ENCODE measurements at regions not wholly inside any gene's neighbourhood (a gene's known extent, or its start where the extent isn't known, plus 50 kb on each side); places are given as distances from the start of the nearest gene placed in this dataset.
"Not testable (repeated sequence)": the region's sequence is repeated elsewhere in the genome, so short reads cannot be mapped to it uniquely, and the experiment has no call there.

GRCh38 chr4:3374011-3374645 lies 67.6 kb upstream of the HGFAC start:
- peaks cover 4% of the 10 kb centered on the region for H3K9me3 Mint-ChIP-seq
- intact Hi-C loops (cut with micrococcal nuclease): no loop called here
- H3K4me1 Mint-ChIP-seq (ENCODE audit: low read depth): peaks cover 35% of the 10 kb centered on the region
- H3K4me3 Mint-ChIP-seq: no peak overlapping the region
- DNase-seq: no peak
- CTCF ChIA-PET: no interaction called here
- H3K36me3 Mint-ChIP-seq (ENCODE audit: low read depth): no peaks in the 10 kb centered on the region
- H3K27me3 Mint-ChIP-seq (ENCODE audit: low read depth): peaks cover 13% of the 10 kb centered on the region
- no peak overlapping the region for H3K27ac Mint-ChIP-seq

DNA sequence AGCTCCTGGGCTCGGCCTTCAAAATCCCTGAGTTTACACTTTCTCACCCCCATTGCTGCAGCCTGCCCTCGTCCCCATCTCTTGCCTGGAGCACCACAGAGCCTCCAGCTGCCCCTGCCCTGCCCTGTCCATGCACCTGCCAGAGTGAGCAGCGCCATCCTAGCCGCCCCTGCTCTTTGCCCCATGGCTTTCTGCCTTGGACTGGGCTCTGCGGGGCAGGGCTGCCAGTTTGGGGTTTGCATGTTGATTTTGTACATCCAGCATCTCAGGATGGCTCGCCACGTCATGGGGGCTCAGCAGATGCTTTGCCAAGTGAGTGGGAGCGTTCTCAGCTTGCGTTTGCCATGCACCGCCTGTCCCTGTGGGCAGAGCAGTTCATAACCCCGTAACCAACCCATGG lies 67.1 kb upstream of the HGFAC start:
- intact Hi-C loops (cut with micrococcal nuclease): no loop called here
- H3K4me1 Mint-ChIP-seq (ENCODE audit: low read depth): peaks cover 30% of the 10 kb centered on the region
- no peak overlapping the region for H3K27ac Mint-ChIP-seq
- H3K27me3 Mint-ChIP-seq (ENCODE audit: low read depth): peaks cover 11% of the 10 kb centered on the region
- no peak overlapping the region for H3K4me3 Mint-ChIP-seq
- CTCF ChIA-PET: no interaction called here
- DNase-seq: no peak
- peaks cover 7% of the 10 kb centered on the region for H3K9me3 Mint-ChIP-seq
- H3K36me3 Mint-ChIP-seq (ENCODE audit: low read depth): no peaks in the 10 kb centered on the region

- peaks cover 23% of the 10 kb centered on the region for H3K4me1 Mint-ChIP-seq (ENCODE audit: low read depth)
- no peak overlapping the region for H3K4me3 Mint-ChIP-seq
- H3K36me3 Mint-ChIP-seq (ENCODE audit: low read depth): no peaks in the 10 kb centered on the region
- CTCF ChIA-PET: no interaction called here
- DNase-seq: no peak
- no peak overlapping the region for H3K27ac Mint-ChIP-seq
- peaks cover 6% of the 10 kb centered on the region for H3K27me3 Mint-ChIP-seq (ENCODE audit: low read depth)
- peaks cover 15% of the 10 kb centered on the region for H3K9me3 Mint-ChIP-seq
- intact Hi-C loops (cut with micrococcal nuclease): no loop called here
These were observed 66.1 kb upstream of the HGFAC start for GRCh38 chr4:3375688-3376087.

DNA sequence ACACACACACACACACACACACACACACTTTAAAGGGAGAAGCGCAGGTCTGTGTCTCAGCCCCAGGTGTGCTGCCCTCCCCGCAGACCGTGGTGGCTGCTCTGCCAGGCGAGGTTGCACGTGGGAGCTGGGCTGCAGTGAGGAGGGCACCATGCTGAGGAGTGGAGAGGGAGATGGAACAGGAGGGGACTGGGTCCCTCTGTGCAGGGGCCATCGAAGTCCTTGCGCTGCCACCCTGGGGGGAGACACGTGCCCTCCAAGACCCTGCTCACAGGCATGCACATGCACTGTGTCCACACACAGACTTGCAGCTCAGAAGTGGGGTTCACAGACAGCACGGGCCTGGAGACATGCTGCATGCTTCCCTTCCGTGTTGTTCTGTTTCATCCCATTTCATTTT lies 65.5 kb upstream of the HGFAC start:
- intact Hi-C loops (cut with micrococcal nuclease): no loop called here
- CTCF ChIA-PET: no interaction called here
- H3K27me3 Mint-ChIP-seq (ENCODE audit: low read depth): peaks cover 3% of the 10 kb centered on the region
- no peak overlapping the region for H3K27ac Mint-ChIP-seq
- peaks cover 19% of the 10 kb centered on the region for H3K9me3 Mint-ChIP-seq
- no peak overlapping the region for H3K4me3 Mint-ChIP-seq
- peaks cover 18% of the 10 kb centered on the region for H3K4me1 Mint-ChIP-seq (ENCODE audit: low read depth)
- no peak for DNase-seq
- H3K36me3 Mint-ChIP-seq (ENCODE audit: low read depth): peaks cover 5% of the 10 kb centered on the region

GRCh38 chr4:3377557-3377956 lies 64.2 kb upstream of the HGFAC start:
- Mint-ChIP-seq H3K4me3 (no peak overlapping the region), H3K4me1 (ENCODE audit: low read depth) (peaks cover 12% of the 10 kb centered on the region), H3K9me3 (peaks cover 19% of the 10 kb centered on the region), H3K27ac (no peak overlapping the region), H3K27me3 (ENCODE audit: low read depth) (no peaks in the 10 kb centered on the region), H3K36me3 (ENCODE audit: low read depth) (peaks cover 5% of the 10 kb centered on the region)
- CTCF ChIA-PET: no interaction called here
- DNase-seq: no peak
- intact Hi-C loops (cut with micrococcal nuclease): no loop called here

DNA sequence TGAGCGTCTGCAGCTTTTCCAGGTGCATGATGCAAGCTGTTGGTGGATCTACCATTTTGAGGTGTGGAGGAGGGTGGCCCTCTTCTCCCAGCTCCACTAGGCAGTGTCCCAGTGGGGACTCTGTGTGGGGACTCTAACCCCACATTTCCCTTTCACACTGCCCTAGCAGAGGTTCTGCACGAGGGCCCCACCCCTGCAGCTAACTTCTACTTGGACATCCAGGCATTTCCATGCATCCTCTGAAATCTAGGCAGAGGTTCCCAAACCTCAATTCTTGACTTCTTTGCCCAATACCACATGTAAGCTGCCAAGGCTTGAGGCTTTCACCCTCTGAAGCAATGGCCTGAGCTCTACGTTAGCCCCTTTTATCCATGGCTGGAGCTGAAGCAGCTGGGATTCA lies 61.4 kb upstream of the HGFAC start:
- intact Hi-C loops (cut with micrococcal nuclease); CTCF ChIA-PET; H3K27me3 Mint-ChIP-seq (ENCODE audit: low read depth); H3K4me1 Mint-ChIP-seq (ENCODE audit: low read depth); H3K4me3 Mint-ChIP-seq; H3K36me3 Mint-ChIP-seq (ENCODE audit: low read depth); H3K27ac Mint-ChIP-seq; DNase-seq: not testable (repeated sequence)
- H3K9me3 Mint-ChIP-seq: peaks cover 19% of the 10 kb centered on the region

DNA sequence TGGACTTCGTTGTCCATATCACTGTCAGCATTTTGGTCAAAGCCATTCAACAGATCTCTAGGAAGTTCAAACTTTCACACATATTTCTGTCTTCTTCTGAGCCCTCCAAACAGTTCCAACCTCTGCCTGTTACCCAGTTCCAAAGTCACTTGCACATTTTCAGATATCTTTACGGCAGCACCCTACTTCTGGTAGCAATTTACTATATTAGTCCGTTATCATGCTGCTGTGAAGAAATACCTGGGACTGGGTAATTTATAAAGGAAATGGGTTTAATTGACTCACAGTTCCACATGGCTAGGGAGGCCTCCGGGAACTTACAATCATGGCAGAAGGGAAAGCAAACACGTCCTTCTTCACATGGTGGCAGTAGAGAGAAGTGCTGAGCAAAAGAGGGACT lies 60.6 kb upstream of the HGFAC start:
- DNase-seq; H3K27me3 Mint-ChIP-seq (ENCODE audit: low read depth); CTCF ChIA-PET; H3K27ac Mint-ChIP-seq; H3K36me3 Mint-ChIP-seq (ENCODE audit: low read depth); H3K4me3 Mint-ChIP-seq; intact Hi-C loops (cut with micrococcal nuclease): not testable (repeated sequence)
- Mint-ChIP-seq H3K9me3 (peaks cover 19% of the 10 kb centered on the region), H3K4me1 (ENCODE audit: low read depth) (peaks cover 11% of the 10 kb centered on the region)

GRCh38 chr4:3382251-3382650 lies 59.5 kb upstream of the HGFAC start:
- no peak for DNase-seq
- peaks cover 11% of the 10 kb centered on the region for H3K4me1 Mint-ChIP-seq (ENCODE audit: low read depth)
- H3K27ac Mint-ChIP-seq: no peak overlapping the region
- H3K36me3 Mint-ChIP-seq (ENCODE audit: low read depth): peaks cover 5% of the 10 kb centered on the region
- CTCF ChIA-PET: no interaction called here
- H3K4me3 Mint-ChIP-seq: no peak overlapping the region
- intact Hi-C loops (cut with micrococcal nuclease): no loop called here
- no peaks in the 10 kb centered on the region for H3K27me3 Mint-ChIP-seq (ENCODE audit: low read depth)
- H3K9me3 Mint-ChIP-seq: peaks cover 19% of the 10 kb centered on the region

GRCh38 chr4:3384391-3384770 lies 57.4 kb upstream of the HGFAC start:
- DNase-seq: no peak
- H3K9me3 Mint-ChIP-seq: peaks cover 15% of the 10 kb centered on the region
- no peak overlapping the region for H3K4me3 Mint-ChIP-seq
- H3K27ac Mint-ChIP-seq: no peak overlapping the region
- H3K36me3 Mint-ChIP-seq (ENCODE audit: low read depth): peaks cover 5% of the 10 kb centered on the region
- peaks cover 18% of the 10 kb centered on the region for H3K4me1 Mint-ChIP-seq (ENCODE audit: low read depth)
- CTCF ChIA-PET: no interaction called here
- no peaks in the 10 kb centered on the region for H3K27me3 Mint-ChIP-seq (ENCODE audit: low read depth)
- intact Hi-C loops (cut with micrococcal nuclease): no loop called here

DNA sequence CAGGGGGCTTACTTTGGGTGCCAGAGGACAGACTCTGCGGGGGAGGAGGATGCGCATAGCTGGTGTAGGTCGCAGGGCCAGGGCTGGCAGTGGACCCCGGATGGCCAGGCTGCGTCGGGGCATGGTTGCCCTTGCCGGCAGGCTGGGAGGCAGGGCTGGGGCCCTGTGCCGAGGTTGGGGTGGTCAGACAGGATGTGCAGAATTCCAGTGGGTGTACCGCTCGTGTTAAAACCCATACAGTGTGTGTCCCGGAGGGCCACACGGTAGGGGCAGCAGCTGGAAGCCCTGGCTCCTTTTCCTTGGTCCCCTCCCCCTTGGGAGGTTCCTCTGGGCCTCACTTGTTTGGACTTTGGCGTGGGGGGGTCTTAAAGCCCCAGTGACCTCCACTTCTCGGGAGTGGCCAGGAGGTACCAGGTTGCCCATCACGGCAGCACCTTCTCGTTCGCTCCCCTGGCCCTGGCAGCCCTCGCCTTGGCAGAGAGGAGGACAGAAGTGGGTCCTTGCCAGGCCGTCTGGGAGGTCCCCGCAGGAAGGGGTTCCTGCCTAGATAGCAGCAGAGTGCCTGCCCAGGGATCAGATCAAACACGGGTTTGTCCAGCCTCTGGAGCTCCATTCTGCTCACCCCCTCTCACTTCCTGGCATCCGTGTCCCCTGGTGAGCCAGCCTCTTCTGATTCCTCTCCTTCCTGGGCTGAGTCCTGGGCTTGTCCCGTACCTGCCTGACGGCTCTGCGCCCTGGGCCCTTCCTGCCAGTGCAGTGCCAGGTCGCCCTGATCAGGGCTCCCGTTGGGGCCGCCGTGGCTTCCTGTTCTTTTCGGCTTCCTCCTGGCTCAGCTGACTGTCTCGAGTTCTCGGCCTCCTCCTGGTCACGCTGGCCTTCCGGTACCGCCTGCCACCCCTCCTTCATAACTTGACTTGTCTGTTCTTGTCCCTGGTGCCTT lies 56.7 kb upstream of the HGFAC start:
- H3K9me3 Mint-ChIP-seq: peaks cover 8% of the 10 kb centered on the region
- no peak overlapping the region for H3K4me3 Mint-ChIP-seq
- CTCF ChIA-PET: no interaction called here
- H3K27me3 Mint-ChIP-seq (ENCODE audit: low read depth): no peaks in the 10 kb centered on the region
- H3K36me3 Mint-ChIP-seq (ENCODE audit: low read depth): peaks cover 5% of the 10 kb centered on the region
- intact Hi-C loops (cut with micrococcal nuclease): no loop called here
- DNase-seq: peak; percentile 32
- H3K27ac Mint-ChIP-seq: peak overlapping the region; percentile 70
- H3K4me1 Mint-ChIP-seq (ENCODE audit: low read depth): peaks cover 18% of the 10 kb centered on the region

DNA sequence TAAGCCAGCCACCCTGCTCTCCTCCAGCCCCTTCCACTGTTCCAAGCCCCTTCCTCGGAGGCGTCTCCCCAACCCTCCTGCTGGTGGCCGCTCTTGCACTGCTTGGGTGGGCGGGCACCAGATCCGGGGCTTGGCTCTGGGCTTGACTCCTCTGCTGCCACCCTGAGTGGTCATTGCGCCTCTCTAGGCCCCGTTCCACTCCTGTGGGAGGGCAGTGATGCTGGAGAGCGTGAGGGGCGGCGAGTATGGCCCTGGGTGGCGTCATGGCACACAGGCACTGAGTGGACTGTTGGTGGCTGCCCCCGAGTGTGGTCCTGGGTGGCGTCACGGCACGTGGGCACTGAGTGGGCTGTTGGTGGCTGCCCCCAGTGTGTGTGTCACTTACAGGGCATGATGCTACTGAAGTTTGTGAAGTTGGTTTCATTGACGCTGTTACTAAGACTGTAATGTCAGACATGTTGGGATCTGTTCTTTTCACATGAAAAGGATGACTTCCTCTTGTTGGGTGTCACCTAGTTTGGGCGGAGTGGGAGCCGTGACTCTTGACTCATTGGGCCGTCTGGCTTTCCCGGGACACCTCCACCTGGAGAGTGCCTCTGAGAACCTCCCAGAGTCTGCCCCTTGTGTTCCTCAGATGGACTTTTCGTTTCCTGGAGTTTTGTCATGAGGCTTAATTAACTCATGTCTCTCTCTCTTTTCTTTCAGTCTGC lies 55.9 kb upstream of the HGFAC start:
- intact Hi-C loops (cut with micrococcal nuclease): no loop called here
- no peak for DNase-seq
- H3K36me3 Mint-ChIP-seq (ENCODE audit: low read depth): peaks cover 3% of the 10 kb centered on the region
- H3K4me3 Mint-ChIP-seq: no peak overlapping the region
- peaks cover 18% of the 10 kb centered on the region for H3K4me1 Mint-ChIP-seq (ENCODE audit: low read depth)
- H3K27ac Mint-ChIP-seq: peak overlapping the region; percentile 70
- CTCF ChIA-PET: no interaction called here
- no peaks in the 10 kb centered on the region for H3K27me3 Mint-ChIP-seq (ENCODE audit: low read depth)
- peaks cover 3% of the 10 kb centered on the region for H3K9me3 Mint-ChIP-seq

DNA sequence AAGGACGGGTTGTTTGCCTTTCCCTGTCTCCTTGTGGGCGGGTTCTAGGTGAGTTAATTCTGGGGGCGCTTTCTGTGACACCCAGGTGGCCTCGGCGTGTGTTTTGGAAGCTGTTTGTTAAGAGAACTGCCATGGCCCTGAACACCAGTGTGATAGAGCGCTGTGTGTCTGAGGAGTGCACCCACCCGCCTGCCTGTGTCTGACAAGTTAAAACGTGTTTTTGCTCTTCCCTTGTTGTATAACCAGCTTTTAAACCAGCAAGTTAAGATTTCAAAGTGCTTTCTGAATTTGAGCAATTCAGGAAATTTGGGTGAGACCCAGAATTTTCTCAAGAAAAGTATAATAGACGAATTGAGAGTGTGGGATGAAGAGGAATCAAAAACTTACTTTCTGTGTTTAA lies 55.2 kb upstream of the HGFAC start:
- Mint-ChIP-seq H3K27me3 (ENCODE audit: low read depth) (no peaks in the 10 kb centered on the region), H3K4me3 (no peak overlapping the region), H3K4me1 (ENCODE audit: low read depth) (peaks cover 18% of the 10 kb centered on the region), H3K27ac (no peak overlapping the region), H3K36me3 (ENCODE audit: low read depth) (no peaks in the 10 kb centered on the region), H3K9me3 (no peaks in the 10 kb centered on the region)
- intact Hi-C loops (cut with micrococcal nuclease): no loop called here
- DNase-seq: no peak
- CTCF ChIA-PET: no interaction called here
